ENCODE measurements at regions not wholly inside any gene's neighbourhood (a gene's known extent, or its start where the extent isn't known, plus 50 kb on each side); places are given as distances from the start of the nearest gene placed in this dataset.

DNA sequence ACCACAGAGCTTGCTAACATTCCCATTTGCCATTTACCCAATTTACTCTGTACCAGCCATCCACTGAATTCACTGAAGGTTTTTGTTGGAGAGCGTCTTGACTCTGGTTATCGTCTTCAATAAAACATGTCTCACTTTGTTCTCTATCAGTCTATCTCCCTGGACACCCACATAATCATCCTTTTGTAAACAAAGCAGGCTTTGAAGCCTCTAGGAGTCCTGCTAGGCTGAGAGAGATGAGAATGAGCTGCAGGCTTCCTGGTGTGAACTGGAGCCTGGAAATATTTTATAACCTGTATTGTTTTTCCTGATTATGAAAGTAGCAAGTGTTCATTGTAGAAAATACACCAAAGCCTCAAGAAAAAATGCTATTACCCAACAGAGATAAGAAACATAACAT is 140.6 kb upstream of the ZNF366 start (continued):
- TF ChIP-seq, protein P1, sequence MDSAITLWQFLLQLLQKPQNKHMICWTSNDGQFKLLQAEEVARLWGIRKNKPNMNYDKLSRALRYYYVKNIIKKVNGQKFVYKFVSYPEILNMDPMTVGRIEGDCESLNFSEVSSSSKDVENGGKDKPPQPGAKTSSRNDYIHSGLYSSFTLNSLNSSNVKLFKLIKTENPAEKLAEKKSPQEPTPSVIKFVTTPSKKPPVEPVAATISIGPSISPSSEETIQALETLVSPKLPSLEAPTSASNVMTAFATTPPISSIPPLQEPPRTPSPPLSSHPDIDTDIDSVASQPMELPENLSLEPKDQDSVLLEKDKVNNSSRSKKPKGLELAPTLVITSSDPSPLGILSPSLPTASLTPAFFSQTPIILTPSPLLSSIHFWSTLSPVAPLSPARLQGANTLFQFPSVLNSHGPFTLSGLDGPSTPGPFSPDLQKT (IDR thresholded peaks at IDR 0.05; ENCODE audit: borderline replicate concordance, low read depth, low read length): no peak
- TF ChIP-seq IKZF3 (tag by site-specific recombination; IDR thresholded peaks at IDR 0.05) (no peak), KLF7 (tag by site-specific recombination; IDR thresholded peaks at IDR 0.05; ENCODE audit: borderline replicate concordance) (no peak), ZNF221 (tag by site-specific recombination; IDR thresholded peaks at IDR 0.05; ENCODE audit: borderline replicate concordance) (no peak), ZNF768 (tag by site-specific recombination; IDR thresholded peaks at IDR 0.05) (no peak), ZNF654 (tag by site-specific recombination; IDR thresholded peaks at IDR 0.05; ENCODE audit: low read depth) (no peak), ZNF596 (tag by site-specific recombination; IDR thresholded peaks at IDR 0.05) (0 out of 2 replicates have a peak, but pooled peaks have one; percentile 23), ZEB2 (tag by site-specific recombination; IDR thresholded peaks at IDR 0.05) (no peak), EGR2 (tag by site-specific recombination; IDR thresholded peaks at IDR 0.05; ENCODE audit: low read depth) (peak; percentile 48; the same call in 1 of the 2 replicates), ZNF664 (tag by site-specific recombination; IDR thresholded peaks at IDR 0.05) (no peak), REPIN1 (tag by site-specific recombination; IDR thresholded peaks at IDR 0.05; ENCODE audit: low read depth) (no peak), ZNF214 (tag by site-specific recombination; IDR thresholded peaks at IDR 0.05; ENCODE audit: borderline replicate concordance) (no peak), ZNF366 (tag by site-specific recombination; conservative IDR thresholded peaks at IDR 0.05) (no peak), MZF1 (tag by site-specific recombination; IDR thresholded peaks at IDR 0.05; ENCODE audit: borderline replicate concordance) (no peak), ZNF155 (tag by site-specific recombination; IDR thresholded peaks at IDR 0.05) (no peak), ZNF514 (tag by site-specific recombination; IDR thresholded peaks at IDR 0.05) (no peak), ZNF510 (tag by site-specific recombination; IDR thresholded peaks at IDR 0.05; ENCODE audit: insufficient replicate concordance) (no peak), ZNF785 (tag by site-specific recombination; IDR thresholded peaks at IDR 0.05) (no peak), HOXC10 (CRISPR knock-in tag; IDR thresholded peaks at IDR 0.05) (no peak), ZNF571 (tag by site-specific recombination; IDR thresholded peaks at IDR 0.05) (no peak), KLF8 (tag by site-specific recombination; IDR thresholded peaks at IDR 0.05) (no peak), ZIC2 (tag by site-specific recombination; IDR thresholded peaks at IDR 0.05) (peak; percentile 88), ZNF501 (tag by site-specific recombination; IDR thresholded peaks at IDR 0.05) (no peak), ZSCAN16 (tag by site-specific recombination; IDR thresholded peaks at IDR 0.05) (no peak), ZNF610 (tag by site-specific recombination; IDR thresholded peaks at IDR 0.05; ENCODE audit: borderline replicate concordance) (0 out of 2 replicates have a peak, but pooled peaks have one; percentile 65), ZFP3 (tag by site-specific recombination; IDR thresholded peaks at IDR 0.05; ENCODE audit: low read depth) (no peak), ZBTB17 (tag by site-specific recombination; IDR thresholded peaks at IDR 0.05) (no peak)
- TF ChIP-seq, protein P2, sequence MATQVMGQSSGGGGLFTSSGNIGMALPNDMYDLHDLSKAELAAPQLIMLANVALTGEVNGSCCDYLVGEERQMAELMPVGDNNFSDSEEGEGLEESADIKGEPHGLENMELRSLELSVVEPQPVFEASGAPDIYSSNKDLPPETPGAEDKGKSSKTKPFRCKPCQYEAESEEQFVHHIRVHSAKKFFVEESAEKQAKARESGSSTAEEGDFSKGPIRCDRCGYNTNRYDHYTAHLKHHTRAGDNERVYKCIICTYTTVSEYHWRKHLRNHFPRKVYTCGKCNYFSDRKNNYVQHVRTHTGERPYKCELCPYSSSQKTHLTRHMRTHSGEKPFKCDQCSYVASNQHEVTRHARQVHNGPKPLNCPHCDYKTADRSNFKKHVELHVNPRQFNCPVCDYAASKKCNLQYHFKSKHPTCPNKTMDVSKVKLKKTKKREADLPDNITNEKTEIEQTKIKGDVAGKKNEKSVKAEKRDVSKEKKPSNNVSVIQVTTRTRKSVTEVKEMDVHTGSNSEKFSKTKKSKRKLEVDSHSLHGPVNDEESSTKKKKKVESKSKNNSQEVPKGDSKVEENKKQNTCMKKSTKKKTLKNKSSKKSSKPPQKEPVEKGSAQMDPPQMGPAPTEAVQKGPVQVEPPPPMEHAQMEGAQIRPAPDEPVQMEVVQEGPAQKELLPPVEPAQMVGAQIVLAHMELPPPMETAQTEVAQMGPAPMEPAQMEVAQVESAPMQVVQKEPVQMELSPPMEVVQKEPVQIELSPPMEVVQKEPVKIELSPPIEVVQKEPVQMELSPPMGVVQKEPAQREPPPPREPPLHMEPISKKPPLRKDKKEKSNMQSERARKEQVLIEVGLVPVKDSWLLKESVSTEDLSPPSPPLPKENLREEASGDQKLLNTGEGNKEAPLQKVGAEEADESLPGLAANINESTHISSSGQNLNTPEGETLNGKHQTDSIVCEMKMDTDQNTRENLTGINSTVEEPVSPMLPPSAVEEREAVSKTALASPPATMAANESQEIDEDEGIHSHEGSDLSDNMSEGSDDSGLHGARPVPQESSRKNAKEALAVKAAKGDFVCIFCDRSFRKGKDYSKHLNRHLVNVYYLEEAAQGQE (tag by site-specific recombination; IDR thresholded peaks at IDR 0.05): peak; percentile 26; the same call in 1 of the 2 replicates
- TF ChIP-seq, protein P3, sequence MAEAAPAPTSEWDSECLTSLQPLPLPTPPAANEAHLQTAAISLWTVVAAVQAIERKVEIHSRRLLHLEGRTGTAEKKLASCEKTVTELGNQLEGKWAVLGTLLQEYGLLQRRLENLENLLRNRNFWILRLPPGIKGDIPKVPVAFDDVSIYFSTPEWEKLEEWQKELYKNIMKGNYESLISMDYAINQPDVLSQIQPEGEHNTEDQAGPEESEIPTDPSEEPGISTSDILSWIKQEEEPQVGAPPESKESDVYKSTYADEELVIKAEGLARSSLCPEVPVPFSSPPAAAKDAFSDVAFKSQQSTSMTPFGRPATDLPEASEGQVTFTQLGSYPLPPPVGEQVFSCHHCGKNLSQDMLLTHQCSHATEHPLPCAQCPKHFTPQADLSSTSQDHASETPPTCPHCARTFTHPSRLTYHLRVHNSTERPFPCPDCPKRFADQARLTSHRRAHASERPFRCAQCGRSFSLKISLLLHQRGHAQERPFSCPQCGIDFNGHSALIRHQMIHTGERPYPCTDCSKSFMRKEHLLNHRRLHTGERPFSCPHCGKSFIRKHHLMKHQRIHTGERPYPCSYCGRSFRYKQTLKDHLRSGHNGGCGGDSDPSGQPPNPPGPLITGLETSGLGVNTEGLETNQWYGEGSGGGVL (tag by site-specific recombination; IDR thresholded peaks at IDR 0.05): no peak
- TF ChIP-seq, protein P4, sequence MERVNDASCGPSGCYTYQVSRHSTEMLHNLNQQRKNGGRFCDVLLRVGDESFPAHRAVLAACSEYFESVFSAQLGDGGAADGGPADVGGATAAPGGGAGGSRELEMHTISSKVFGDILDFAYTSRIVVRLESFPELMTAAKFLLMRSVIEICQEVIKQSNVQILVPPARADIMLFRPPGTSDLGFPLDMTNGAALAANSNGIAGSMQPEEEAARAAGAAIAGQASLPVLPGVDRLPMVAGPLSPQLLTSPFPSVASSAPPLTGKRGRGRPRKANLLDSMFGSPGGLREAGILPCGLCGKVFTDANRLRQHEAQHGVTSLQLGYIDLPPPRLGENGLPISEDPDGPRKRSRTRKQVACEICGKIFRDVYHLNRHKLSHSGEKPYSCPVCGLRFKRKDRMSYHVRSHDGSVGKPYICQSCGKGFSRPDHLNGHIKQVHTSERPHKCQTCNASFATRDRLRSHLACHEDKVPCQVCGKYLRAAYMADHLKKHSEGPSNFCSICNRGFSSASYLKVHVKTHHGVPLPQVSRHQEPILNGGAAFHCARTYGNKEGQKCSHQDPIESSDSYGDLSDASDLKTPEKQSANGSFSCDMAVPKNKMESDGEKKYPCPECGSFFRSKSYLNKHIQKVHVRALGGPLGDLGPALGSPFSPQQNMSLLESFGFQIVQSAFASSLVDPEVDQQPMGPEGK (tag by site-specific recombination; IDR thresholded peaks at IDR 0.05): no peak
- TF ChIP-seq, protein P5, sequence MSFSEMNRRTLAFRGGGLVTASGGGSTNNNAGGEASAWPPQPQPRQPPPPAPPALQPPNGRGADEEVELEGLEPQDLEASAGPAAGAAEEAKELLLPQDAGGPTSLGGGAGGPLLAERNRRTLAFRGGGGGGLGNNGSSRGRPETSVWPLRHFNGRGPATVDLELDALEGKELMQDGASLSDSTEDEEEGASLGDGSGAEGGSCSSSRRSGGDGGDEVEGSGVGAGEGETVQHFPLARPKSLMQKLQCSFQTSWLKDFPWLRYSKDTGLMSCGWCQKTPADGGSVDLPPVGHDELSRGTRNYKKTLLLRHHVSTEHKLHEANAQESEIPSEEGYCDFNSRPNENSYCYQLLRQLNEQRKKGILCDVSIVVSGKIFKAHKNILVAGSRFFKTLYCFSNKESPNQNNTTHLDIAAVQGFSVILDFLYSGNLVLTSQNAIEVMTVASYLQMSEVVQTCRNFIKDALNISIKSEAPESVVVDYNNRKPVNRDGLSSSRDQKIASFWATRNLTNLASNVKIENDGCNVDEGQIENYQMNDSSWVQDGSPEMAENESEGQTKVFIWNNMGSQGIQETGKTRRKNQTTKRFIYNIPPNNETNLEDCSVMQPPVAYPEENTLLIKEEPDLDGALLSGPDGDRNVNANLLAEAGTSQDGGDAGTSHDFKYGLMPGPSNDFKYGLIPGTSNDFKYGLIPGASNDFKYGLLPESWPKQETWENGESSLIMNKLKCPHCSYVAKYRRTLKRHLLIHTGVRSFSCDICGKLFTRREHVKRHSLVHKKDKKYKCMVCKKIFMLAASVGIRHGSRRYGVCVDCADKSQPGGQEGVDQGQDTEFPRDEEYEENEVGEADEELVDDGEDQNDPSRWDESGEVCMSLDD (tag by site-specific recombination; IDR thresholded peaks at IDR 0.05): no peak

Data from HEK293 (cell line).